Right kidney (tissue), 1 donor: ENCODE measurements at regions not wholly inside any gene's neighbourhood (a gene's known extent, or its start where the extent isn't known, plus 50 kb on each side); places are given as distances from the start of the nearest gene placed in this dataset.

Source experiments
- DNase-seq: peaks from one replicate; pipeline ENCODE4 v3.0.0-alpha.2; 2016

GRCh38 chr6:112743323-112743722 is 396.2 kb downstream of the RFPL4B start:
- DNase-seq: no peak

GRCh38 chr6:112744827-112745226 is 397.7 kb downstream of the RFPL4B start:
- DNase-seq: no peak

- no peak for DNase-seq
Measured at GRCh38 chr6:112745765-112746164, 398.6 kb downstream of the RFPL4B start.

- DNase-seq: no peak
Measured at GRCh38 chr6:112749673-112750072, 402.5 kb downstream of the RFPL4B start.

GRCh38 chr6:112752305-112752704 is 405.2 kb downstream of the RFPL4B start:
- DNase-seq: no peak

GRCh38 chr6:112752791-112753190 is 405.7 kb downstream of the RFPL4B start:
- DNase-seq: no peak

GRCh38 chr6:112760831-112761230 is 413.7 kb downstream of the RFPL4B start:
- no peak for DNase-seq

GRCh38 chr6:112761740-112762139 is 414.6 kb downstream of the RFPL4B start:
- no peak for DNase-seq

- no peak for DNase-seq
Measured at GRCh38 chr6:112764377-112764776, 417.2 kb downstream of the RFPL4B start.

GRCh38 chr6:112770308-112770707 is 423.2 kb downstream of the RFPL4B start:
- DNase-seq: no peak

- DNase-seq: no peak
Measured at GRCh38 chr6:112773187-112773586, 426.1 kb downstream of the RFPL4B start.

GRCh38 chr6:112774319-112774718 is 427.2 kb downstream of the RFPL4B start:
- no peak for DNase-seq

GRCh38 chr6:112780498-112781096 is 433.5 kb downstream of the RFPL4B start:
- DNase-seq: peak; percentile 45

GRCh38 chr6:112781241-112781640 is 434.1 kb downstream of the RFPL4B start:
- no peak for DNase-seq

- no peak for DNase-seq
Measured at GRCh38 chr6:112785408-112785807, 438.3 kb downstream of the RFPL4B start.

- no peak for DNase-seq
Measured at GRCh38 chr6:112786801-112787200, 439.7 kb downstream of the RFPL4B start.

GRCh38 chr6:112787371-112787770 is 440.2 kb downstream of the RFPL4B start:
- DNase-seq: no peak

GRCh38 chr6:112795316-112795715 is 448.2 kb downstream of the RFPL4B start:
- DNase-seq: no peak

- DNase-seq: no peak
Measured at GRCh38 chr6:112796712-112797111, 449.6 kb downstream of the RFPL4B start.

- DNase-seq: no peak
Measured at GRCh38 chr6:112799889-112800288, 452.8 kb downstream of the RFPL4B start.

GRCh38 chr6:112800439-112800838 is 453.3 kb downstream of the RFPL4B start:
- no peak for DNase-seq

GRCh38 chr6:112800916-112801315 is 453.8 kb downstream of the RFPL4B start:
- DNase-seq: no peak

- DNase-seq: no peak
Measured at GRCh38 chr6:112801468-112802080, 454.4 kb downstream of the RFPL4B start.

- DNase-seq: no peak
Measured at GRCh38 chr6:112802144-112802543, 455.0 kb downstream of the RFPL4B start.
